ENCODE measurements at regions not wholly inside any gene's neighbourhood (a gene's known extent, or its start where the extent isn't known, plus 50 kb on each side); places are given as distances from the start of the nearest gene placed in this dataset.

DNA sequence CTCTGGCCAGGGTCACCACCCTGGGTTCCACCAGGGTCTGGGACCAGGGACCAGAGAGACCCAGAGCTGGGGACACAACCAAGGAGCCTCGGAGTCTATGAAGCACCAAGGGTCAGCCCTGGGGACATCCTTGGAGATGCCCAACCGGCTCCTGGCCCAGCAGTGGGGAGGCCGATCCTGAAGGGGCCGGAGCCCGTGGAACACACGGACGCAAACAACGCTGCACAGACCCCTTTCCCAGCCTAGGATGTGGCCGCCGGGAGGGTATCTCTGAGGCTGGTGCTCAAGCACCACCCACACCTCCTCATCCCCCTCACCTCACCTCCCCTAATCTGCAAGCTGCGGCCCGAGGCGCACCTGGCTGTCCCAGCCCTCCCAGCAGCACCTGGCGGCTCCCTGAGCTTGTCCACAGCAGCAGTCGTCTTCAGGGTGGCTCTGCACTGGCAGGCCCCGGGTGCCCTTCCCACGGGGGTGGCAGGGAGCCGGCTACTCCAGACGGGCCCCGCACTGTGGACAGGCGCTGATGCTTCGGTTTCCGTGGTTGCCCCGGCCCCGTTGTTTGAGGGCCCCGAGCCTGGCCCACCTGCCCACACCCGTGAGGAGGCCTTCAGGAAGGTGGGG is 146.8 kb upstream of the C14orf180 start:
- TF ChIP-seq, protein P1, sequence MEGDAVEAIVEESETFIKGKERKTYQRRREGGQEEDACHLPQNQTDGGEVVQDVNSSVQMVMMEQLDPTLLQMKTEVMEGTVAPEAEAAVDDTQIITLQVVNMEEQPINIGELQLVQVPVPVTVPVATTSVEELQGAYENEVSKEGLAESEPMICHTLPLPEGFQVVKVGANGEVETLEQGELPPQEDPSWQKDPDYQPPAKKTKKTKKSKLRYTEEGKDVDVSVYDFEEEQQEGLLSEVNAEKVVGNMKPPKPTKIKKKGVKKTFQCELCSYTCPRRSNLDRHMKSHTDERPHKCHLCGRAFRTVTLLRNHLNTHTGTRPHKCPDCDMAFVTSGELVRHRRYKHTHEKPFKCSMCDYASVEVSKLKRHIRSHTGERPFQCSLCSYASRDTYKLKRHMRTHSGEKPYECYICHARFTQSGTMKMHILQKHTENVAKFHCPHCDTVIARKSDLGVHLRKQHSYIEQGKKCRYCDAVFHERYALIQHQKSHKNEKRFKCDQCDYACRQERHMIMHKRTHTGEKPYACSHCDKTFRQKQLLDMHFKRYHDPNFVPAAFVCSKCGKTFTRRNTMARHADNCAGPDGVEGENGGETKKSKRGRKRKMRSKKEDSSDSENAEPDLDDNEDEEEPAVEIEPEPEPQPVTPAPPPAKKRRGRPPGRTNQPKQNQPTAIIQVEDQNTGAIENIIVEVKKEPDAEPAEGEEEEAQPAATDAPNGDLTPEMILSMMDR (IDR thresholded peaks at IDR 0.05; ENCODE audit: borderline replicate concordance, extremely low read depth, low read length, poor library complexity, severe bottlenecking), result no peak
- no peak for TF ChIP-seq EZH2 (IDR thresholded peaks at IDR 0.05; ENCODE audit: borderline replicate concordance, low read depth, low read length, severe bottlenecking)
